ENCODE measurements at regions not wholly inside any gene's neighbourhood (a gene's known extent, or its start where the extent isn't known, plus 50 kb on each side); places are given as distances from the start of the nearest gene placed in this dataset.

GRCh38 chr2:146677280-146677679 is 1167.5 kb upstream of the ACVR2A start:
- Histone ChIP-seq H3K4me3 (ENCODE audit: low read depth, low read length) (no peak overlapping the region), H3K27ac (ENCODE audit: low read depth, low read length) (no peak overlapping the region), H3K9me3 (ENCODE audit: control insufficient read depth, insufficient read depth, low read depth, low read length) (no peaks in the 10 kb centered on the region), H3K36me3 (ENCODE audit: control insufficient read depth, insufficient read depth, low read length) (no peaks in the 10 kb centered on the region), H3K9ac (ENCODE audit: low read length) (no peak overlapping the region), H3K4me1 (ENCODE audit: control insufficient read depth, insufficient read depth, low read length) (peaks cover 14% of the 10 kb centered on the region; the same call in 1 of the 2 replicates), H3K27me3 (ENCODE audit: control insufficient read depth, insufficient read depth, low read length) (no peaks in the 10 kb centered on the region)

DNA sequence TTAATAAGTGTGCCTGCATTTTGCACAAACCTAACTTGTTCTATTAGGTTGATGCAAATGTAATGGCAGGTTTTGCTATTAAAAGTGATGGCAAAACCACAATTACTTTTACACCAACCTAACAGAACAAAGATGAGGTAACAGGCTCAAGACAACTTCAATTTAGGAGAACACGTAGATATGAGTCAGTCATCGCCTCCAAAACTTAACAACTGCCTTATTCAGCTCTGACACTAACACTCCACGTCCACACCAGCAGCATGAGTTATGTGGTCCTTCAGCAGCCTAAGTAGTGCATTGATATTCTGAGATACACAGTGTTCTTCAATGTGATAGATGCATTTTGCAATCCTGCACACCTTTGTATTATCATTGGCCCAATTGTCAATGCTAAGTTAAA is 1175.1 kb upstream of the ACVR2A start:
- Histone ChIP-seq H3K27me3 (ENCODE audit: control insufficient read depth, insufficient read depth, low read length) (no peaks in the 10 kb centered on the region), H3K9ac (ENCODE audit: low read length) (no peak overlapping the region), H3K4me3 (ENCODE audit: low read depth, low read length) (no peak overlapping the region), H3K36me3 (ENCODE audit: control insufficient read depth, insufficient read depth, low read length) (no peaks in the 10 kb centered on the region), H3K4me1 (ENCODE audit: control insufficient read depth, insufficient read depth, low read length) (peaks cover 10% of the 10 kb centered on the region; the same call in 1 of the 2 replicates), H3K27ac (ENCODE audit: low read depth, low read length) (no peak overlapping the region), H3K9me3 (ENCODE audit: control insufficient read depth, insufficient read depth, low read depth, low read length) (no peaks in the 10 kb centered on the region)

DNA sequence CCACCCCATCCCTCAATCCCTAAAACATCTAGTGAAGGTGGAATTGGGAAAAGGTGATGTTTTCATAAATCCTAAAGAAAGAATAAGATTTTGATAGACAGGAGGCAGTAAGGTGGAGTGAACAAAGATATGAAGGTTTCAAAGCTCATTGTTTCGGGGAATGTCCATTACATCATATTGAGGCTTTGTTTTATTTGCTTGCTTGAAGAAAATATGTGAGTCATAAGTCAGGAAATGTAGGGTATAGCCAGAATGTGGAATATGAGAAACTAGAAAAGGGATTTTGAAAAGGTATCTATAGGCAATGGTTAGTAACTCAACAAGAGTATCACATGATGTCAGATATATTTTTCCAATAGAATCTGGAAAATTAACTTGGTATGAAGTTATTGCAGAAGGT is 1178.5 kb upstream of the ACVR2A start:
- Histone ChIP-seq H3K9me3 (ENCODE audit: control insufficient read depth, insufficient read depth, low read depth, low read length) (no peaks in the 10 kb centered on the region), H3K27me3 (ENCODE audit: control insufficient read depth, insufficient read depth, low read length) (no peaks in the 10 kb centered on the region), H3K36me3 (ENCODE audit: control insufficient read depth, insufficient read depth, low read length) (no peaks in the 10 kb centered on the region), H3K4me3 (ENCODE audit: low read depth, low read length) (no peak overlapping the region), H3K4me1 (ENCODE audit: control insufficient read depth, insufficient read depth, low read length) (peaks cover under 1% of the 10 kb centered on the region; the same call in 1 of the 2 replicates), H3K27ac (ENCODE audit: low read depth, low read length) (no peak overlapping the region), H3K9ac (ENCODE audit: low read length) (no peak overlapping the region)

- no peaks in the 10 kb centered on the region for H3K9me3 ChIP-seq (ENCODE audit: control insufficient read depth, insufficient read depth, low read depth, low read length)
- H3K36me3 ChIP-seq (ENCODE audit: control insufficient read depth, insufficient read depth, low read length): no peaks in the 10 kb centered on the region
- H3K4me3 ChIP-seq (ENCODE audit: low read depth, low read length): no peak overlapping the region
- no peak overlapping the region for H3K27ac ChIP-seq (ENCODE audit: low read depth, low read length)
- H3K4me1 ChIP-seq (ENCODE audit: control insufficient read depth, insufficient read depth, low read length): peaks cover 6% of the 10 kb centered on the region
- H3K27me3 ChIP-seq (ENCODE audit: control insufficient read depth, insufficient read depth, low read length): no peaks in the 10 kb centered on the region
- H3K9ac ChIP-seq (ENCODE audit: low read length): no peak overlapping the region
Observed at GRCh38 chr2:146665800-146666199, 1179.0 kb upstream of the ACVR2A start.

GRCh38 chr2:146661473-146662096 is 1183.2 kb upstream of the ACVR2A start:
- no peaks in the 10 kb centered on the region for H3K27me3 ChIP-seq (ENCODE audit: control insufficient read depth, insufficient read depth, low read length)
- H3K27ac ChIP-seq (ENCODE audit: low read depth, low read length): peak overlapping the region; percentile 81
- no peak overlapping the region for H3K9ac ChIP-seq (ENCODE audit: low read length)
- H3K9me3 ChIP-seq (ENCODE audit: control insufficient read depth, insufficient read depth, low read depth, low read length): peaks cover 12% of the 10 kb centered on the region
- H3K4me3 ChIP-seq (ENCODE audit: low read depth, low read length): no peak overlapping the region
- peaks cover 6% of the 10 kb centered on the region for H3K4me1 ChIP-seq (ENCODE audit: control insufficient read depth, insufficient read depth, low read length)
- H3K36me3 ChIP-seq (ENCODE audit: control insufficient read depth, insufficient read depth, low read length): peaks cover 9% of the 10 kb centered on the region

- no peak overlapping the region for H3K9ac ChIP-seq (ENCODE audit: low read length)
- peaks cover 14% of the 10 kb centered on the region for H3K36me3 ChIP-seq (ENCODE audit: control insufficient read depth, insufficient read depth, low read length)
- no peak overlapping the region for H3K27ac ChIP-seq (ENCODE audit: low read depth, low read length)
- H3K4me1 ChIP-seq (ENCODE audit: control insufficient read depth, insufficient read depth, low read length): peaks cover 6% of the 10 kb centered on the region
- H3K4me3 ChIP-seq (ENCODE audit: low read depth, low read length): no peak overlapping the region
- peaks cover 17% of the 10 kb centered on the region for H3K9me3 ChIP-seq (ENCODE audit: control insufficient read depth, insufficient read depth, low read depth, low read length)
- H3K27me3 ChIP-seq (ENCODE audit: control insufficient read depth, insufficient read depth, low read length): no peaks in the 10 kb centered on the region
Observed at GRCh38 chr2:146659976-146660375, 1184.9 kb upstream of the ACVR2A start.

GRCh38 chr2:146652311-146652710 is 1192.5 kb upstream of the ACVR2A start:
- Histone ChIP-seq H3K27me3 (ENCODE audit: control insufficient read depth, insufficient read depth, low read length) (no peaks in the 10 kb centered on the region), H3K27ac (ENCODE audit: low read depth, low read length) (no peak overlapping the region), H3K4me3 (ENCODE audit: low read depth, low read length) (no peak overlapping the region), H3K9ac (ENCODE audit: low read length) (no peak overlapping the region), H3K4me1 (ENCODE audit: control insufficient read depth, insufficient read depth, low read length) (no peaks in the 10 kb centered on the region), H3K9me3 (ENCODE audit: control insufficient read depth, insufficient read depth, low read depth, low read length) (peaks cover 40% of the 10 kb centered on the region), H3K36me3 (ENCODE audit: control insufficient read depth, insufficient read depth, low read length) (peaks cover 11% of the 10 kb centered on the region)

DNA sequence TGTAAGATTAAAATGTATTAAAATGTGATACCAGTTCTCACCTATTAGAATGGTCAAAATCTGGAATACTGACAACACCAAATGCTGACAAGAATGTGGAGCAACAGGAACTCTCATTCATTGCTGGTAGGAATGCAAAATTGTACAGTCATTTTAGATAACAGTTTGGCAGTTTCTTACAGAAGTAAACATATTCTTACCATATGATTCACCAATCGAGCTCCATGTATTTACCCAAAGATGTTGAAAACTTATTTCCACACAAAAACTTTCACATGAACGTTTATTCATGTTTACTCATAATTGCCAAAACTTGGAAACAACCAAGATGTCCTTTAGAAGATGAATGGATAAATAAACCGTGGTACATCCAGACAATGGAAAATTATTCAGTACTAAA is 1193.5 kb upstream of the ACVR2A start:
- Histone ChIP-seq H3K4me3 (ENCODE audit: low read depth, low read length) (no peak overlapping the region), H3K9me3 (ENCODE audit: control insufficient read depth, insufficient read depth, low read depth, low read length) (peaks cover 32% of the 10 kb centered on the region), H3K4me1 (ENCODE audit: control insufficient read depth, insufficient read depth, low read length) (no peaks in the 10 kb centered on the region), H3K36me3 (ENCODE audit: control insufficient read depth, insufficient read depth, low read length) (peaks cover 3% of the 10 kb centered on the region; the same call in 1 of the 2 replicates), H3K27ac (ENCODE audit: low read depth, low read length) (no peak overlapping the region), H3K9ac (ENCODE audit: low read length) (no peak overlapping the region), H3K27me3 (ENCODE audit: control insufficient read depth, insufficient read depth, low read length) (no peaks in the 10 kb centered on the region)

- H3K36me3 ChIP-seq (ENCODE audit: control insufficient read depth, insufficient read depth, low read length): no peaks in the 10 kb centered on the region
- H3K9me3 ChIP-seq (ENCODE audit: control insufficient read depth, insufficient read depth, low read depth, low read length): peaks cover 9% of the 10 kb centered on the region
- no peak overlapping the region for H3K9ac ChIP-seq (ENCODE audit: low read length)
- H3K4me3 ChIP-seq (ENCODE audit: low read depth, low read length): no peak overlapping the region
- no peak overlapping the region for H3K27ac ChIP-seq (ENCODE audit: low read depth, low read length)
- no peaks in the 10 kb centered on the region for H3K27me3 ChIP-seq (ENCODE audit: control insufficient read depth, insufficient read depth, low read length)
- 0 out of 2 replicates have a peak, but pooled peaks cover 3% of the 10 kb centered on the region for H3K4me1 ChIP-seq (ENCODE audit: control insufficient read depth, insufficient read depth, low read length)
Observed at GRCh38 chr2:146642066-146642465, 1202.8 kb upstream of the ACVR2A start.

GRCh38 chr2:146634230-146635097 is 1210.4 kb upstream of the ACVR2A start:
- H3K9ac ChIP-seq (ENCODE audit: low read length): no peak overlapping the region
- H3K27ac ChIP-seq (ENCODE audit: low read depth, low read length): no peak overlapping the region
- no peaks in the 10 kb centered on the region for H3K36me3 ChIP-seq (ENCODE audit: control insufficient read depth, insufficient read depth, low read length)
- no peaks in the 10 kb centered on the region for H3K27me3 ChIP-seq (ENCODE audit: control insufficient read depth, insufficient read depth, low read length)
- no peaks in the 10 kb centered on the region for H3K4me1 ChIP-seq (ENCODE audit: control insufficient read depth, insufficient read depth, low read length)
- H3K4me3 ChIP-seq (ENCODE audit: low read depth, low read length): no peak overlapping the region
- H3K9me3 ChIP-seq (ENCODE audit: control insufficient read depth, insufficient read depth, low read depth, low read length): 0 out of 2 replicates have a peak, but pooled peaks cover 2% of the 10 kb centered on the region

DNA sequence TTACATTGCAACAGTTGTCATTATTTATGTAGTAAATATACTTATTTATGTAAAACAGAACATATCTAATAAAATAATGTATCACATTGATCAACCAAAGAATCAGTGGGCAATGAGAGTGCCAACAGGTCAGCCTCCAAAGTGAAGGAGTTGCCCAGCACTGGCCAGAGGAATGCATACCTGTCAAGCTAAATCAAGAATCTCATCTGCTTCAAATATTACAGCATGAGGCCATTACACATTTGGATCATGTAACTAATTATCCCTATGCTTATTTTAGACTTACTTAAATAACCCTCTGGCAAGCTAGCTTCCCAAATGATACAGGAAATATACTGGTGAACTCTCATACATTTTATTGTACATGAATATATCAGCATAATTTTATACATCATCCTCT is 1211.7 kb upstream of the ACVR2A start:
- no peak overlapping the region for H3K27ac ChIP-seq (ENCODE audit: low read depth, low read length)
- no peaks in the 10 kb centered on the region for H3K9me3 ChIP-seq (ENCODE audit: control insufficient read depth, insufficient read depth, low read depth, low read length)
- H3K4me3 ChIP-seq (ENCODE audit: low read depth, low read length): no peak overlapping the region
- H3K27me3 ChIP-seq (ENCODE audit: control insufficient read depth, insufficient read depth, low read length): no peaks in the 10 kb centered on the region
- H3K36me3 ChIP-seq (ENCODE audit: control insufficient read depth, insufficient read depth, low read length): no peaks in the 10 kb centered on the region
- no peak overlapping the region for H3K9ac ChIP-seq (ENCODE audit: low read length)
- no peaks in the 10 kb centered on the region for H3K4me1 ChIP-seq (ENCODE audit: control insufficient read depth, insufficient read depth, low read length)

Measured in HUES6 (cell line).